NCI-H146 (cell line): ENCODE measurements at regions not wholly inside any gene's neighbourhood (a gene's known extent, or its start where the extent isn't known, plus 50 kb on each side); places are given as distances from the start of the nearest gene placed in this dataset.

Experiments
- DNase-seq: peaks from one replicate; lab custom pipeline; 2025; lab: John Stamatoyannopoulos, UW

DNA sequence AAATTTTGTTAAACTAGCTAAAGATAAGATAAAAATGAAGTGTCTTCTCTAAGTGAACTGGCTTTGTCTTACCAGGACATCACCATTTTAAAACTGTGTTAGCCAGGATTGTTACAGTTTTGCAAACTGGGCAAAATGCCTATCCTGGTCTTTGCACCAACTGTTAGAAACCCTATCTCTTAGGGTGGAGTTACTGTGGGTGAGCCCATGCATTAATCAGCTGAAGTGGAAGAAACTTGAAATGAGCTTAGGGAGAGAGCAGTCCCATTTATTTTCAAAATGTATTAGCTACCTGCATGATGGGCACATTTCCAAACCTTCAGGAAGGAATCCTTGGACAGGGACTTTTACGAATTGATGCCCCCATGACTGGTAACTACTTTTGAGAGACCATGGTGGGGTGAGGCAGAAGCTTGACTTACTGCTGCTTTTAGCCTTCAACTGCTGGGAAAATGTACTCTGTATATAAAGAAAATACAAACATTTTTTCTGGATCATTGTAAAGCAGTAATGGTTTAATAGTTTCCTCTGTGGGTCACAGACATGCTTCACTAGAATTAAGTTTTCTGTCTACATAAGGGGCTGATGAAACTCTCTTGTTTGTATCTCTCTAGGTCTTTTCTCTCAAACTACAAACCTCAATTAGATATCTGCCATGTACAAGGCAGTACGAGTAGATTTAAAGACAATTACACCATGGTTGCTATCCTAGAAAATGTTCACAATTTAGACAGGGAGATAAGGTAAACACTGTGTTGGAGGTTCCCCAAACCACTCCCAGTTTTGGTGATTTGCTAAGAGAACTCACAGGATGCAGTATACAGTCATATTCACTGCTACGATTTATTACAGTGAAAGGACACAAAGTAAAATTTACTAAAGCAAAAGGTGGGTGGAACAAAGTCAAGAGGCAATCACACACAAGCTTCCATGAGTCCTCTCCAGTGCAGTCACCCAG, 321.4 kb upstream of the MMADHC start:
- DNase-seq: no peak

DNA sequence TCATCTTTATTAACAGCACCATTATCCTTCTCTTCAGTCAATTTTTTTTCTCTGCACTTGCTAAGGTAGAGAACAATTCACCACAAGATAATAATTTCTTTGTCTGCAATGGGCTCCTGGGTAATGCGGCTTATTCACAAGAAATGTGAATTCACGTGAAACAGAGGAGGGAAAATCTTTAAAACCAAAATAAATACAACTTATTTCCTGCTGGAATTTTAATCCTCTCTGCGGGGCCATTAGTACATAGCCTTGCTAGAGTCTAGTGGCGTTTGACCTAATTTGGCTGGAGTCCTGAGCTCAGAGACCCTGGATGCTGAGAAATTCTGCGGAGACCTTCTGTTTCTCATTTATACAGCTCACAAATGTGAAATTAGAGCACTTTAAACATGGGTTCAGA, 319.3 kb upstream of the MMADHC start:
- no peak for DNase-seq

DNA sequence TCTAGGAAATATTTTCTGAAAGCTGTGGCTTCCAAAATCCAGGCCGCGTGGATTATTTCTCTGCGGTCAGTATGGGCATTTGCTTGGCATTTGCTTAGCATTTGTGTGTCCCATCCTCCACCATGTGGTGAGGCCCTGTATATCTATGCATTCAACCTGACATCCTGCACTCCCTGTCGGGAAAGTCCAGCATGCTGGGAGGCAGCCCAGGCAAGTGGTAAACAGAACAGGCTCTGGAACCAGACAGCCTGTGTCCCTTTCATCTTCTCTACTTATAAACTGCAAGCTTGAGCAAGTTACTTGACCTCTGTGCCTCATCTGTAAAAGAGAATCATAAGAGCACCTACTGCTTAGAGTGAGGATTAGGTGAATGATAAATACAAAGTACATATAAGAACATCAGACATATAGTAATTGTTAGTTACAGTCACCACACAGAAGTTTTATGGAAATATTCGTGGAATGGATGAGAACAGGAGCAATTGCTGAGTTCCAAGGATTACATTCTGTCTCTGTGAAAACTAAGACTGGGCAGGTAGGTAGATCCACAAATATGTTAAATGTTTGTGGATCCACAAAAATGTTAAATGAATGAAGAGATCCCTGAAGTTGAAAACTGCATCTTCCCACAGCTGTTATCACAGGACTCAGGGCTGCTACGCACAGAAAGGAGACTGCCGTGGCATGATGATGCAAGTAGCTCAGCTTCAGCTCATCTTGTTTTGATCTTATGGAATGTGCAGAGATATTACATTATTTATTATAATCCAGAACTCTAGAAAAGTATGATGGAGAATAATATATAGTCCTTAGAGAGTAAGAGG, 317.0 kb upstream of the MMADHC start:
- DNase-seq: no peak

DNA sequence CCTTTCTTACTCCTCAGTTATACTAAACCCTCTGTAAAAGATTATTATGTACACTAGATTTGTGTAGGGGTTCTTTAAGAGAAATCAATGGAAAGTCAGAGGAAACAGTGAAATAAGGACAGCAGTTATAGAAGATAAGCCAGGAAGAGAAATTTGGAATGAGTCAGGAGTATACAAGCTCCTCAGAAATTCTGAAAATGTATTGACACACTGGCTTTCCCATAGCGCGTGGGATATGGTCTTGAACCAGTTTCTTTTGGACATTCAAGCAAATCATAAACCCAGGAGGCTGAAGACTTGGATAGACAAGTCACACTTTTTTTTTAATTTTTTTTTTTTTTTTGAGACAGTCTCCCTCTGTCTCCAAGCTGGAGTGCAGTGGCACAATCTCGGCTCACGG, 316.1 kb upstream of the MMADHC start:
- no peak for DNase-seq

DNA sequence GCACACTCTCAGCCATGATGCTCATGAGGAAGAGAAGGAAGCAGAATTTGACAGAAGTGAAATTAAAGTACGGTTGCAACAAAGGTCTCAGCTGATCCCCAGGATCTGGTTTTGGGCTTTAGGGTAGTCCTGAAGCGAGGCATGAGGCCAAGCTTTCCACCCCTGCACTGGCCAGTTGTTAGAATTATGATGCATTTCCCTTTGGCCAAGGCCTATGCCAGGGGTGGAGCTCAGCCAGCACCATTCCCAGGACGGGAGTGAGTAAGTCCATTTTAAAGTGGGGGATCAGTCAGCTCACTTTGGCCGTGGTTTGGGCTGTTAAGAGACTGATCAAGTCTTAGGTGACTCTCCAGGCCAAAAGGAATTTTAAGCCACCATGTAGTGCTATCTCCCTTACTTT, 314.5 kb upstream of the MMADHC start:
- DNase-seq: no peak

DNA sequence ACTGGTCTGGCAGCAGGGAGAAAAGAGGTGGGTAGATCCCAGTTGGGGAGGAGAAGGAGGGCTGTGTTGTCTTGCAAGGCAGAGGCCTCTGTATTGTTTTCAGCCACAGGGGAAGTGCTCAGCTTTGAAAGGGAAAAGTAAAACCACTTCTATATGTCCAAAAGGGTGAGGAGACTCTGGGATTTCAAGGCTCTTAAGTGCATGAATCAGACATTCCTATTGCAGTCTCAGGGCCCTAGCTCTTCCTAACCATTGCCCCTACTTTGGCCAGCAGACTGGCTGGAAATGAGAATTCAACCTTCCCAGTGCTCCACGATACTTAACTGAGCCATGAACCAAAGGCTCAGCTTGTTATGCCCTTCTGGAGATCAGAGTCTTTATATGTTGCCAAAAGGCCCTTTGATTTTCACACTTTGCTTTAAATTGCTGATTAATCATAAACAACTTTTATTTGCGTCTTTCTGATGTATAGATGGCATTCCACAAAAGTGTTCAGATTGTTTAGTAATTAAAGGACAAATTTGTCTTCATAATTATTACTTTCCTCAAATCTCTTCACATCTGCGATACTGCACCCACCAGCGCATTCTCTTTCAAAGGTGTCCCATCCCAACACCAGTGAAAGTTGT, 313.8 kb upstream of the MMADHC start:
- no peak for DNase-seq

DNA sequence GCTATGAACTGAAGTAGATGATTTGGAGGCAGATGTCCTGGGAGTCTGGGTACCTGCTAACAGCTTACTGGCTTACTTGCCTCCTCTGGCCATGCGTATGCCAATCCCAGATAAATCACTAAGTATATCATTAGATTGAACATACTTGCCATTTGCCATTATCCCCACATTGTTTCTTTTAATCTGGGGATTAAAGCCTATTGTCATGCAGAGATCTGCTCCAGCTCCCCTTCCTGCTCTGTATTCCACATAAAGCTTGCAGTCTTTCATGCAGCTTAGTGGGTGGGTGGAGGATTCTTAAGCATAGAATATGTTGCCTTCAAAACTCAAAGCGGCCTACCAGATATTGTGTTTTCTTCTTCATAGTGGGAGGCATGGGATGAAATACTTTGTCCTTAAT, 311.8 kb upstream of the MMADHC start:
- DNase-seq: no peak

DNA sequence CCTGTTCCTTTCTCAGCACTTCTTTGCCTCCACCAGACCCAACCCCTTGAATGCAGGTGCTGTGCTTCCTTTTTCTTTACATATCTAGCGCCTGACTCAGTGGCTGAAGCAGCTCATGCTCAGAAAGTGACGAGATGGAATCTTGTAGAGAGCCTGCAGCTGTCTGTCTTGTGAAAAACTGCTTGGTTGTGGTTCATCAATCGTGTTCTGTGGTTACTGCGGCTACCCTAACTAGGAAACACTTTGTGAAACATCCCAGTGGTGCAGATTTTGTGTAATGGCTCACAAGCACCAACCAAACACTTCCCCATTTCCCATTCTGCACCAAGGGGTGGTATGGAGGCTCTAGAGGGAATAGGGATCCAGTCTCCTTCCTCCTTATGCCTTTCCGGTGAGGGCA, 307.2 kb upstream of the MMADHC start:
- no peak for DNase-seq

DNA sequence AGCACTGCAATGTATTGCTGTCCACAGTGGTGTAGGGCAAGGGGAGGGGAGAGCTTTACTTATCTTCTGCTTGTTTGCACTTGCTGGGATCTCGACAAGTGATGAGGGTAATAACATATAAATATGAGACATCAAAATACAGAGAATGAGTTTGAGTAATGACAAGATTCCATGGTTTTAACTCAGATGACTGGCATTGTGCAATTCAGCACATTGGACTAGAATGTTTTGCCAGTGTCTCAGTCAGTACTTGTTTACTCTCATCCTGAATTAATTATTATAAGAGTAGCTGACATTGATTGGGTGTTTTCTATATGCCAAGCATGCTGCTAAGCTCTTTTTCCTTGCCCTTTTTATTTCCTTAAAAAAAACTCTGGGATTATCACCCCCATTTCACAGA, 306.7 kb upstream of the MMADHC start:
- DNase-seq: no peak

GRCh38 chr2:149892563-149892962, 305.0 kb upstream of the MMADHC start:
- DNase-seq: no peak

- DNase-seq: peak; percentile 9
These were observed 298.4 kb upstream of the MMADHC start for GRCh38 chr2:149885946-149886345.

DNA sequence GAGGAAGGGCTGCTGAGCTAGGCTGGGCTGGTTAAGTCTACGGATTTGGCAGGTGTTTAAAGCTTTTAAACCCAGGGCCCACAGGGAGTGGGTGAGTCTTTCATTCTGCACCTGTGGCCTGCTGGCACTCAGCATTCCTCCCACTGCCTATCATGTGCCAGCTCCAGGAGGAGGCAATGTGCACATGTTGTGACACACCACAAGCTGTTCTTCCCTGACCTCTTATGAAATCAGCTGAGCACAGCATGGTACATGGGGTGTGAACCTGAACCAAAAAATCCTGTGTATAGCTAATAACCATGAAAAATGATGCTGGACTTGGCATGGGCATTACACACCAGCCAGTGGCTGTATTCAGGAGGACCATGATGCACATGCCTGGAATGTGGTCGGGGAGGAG, 297.9 kb upstream of the MMADHC start:
- peak; percentile 84 for DNase-seq

DNA sequence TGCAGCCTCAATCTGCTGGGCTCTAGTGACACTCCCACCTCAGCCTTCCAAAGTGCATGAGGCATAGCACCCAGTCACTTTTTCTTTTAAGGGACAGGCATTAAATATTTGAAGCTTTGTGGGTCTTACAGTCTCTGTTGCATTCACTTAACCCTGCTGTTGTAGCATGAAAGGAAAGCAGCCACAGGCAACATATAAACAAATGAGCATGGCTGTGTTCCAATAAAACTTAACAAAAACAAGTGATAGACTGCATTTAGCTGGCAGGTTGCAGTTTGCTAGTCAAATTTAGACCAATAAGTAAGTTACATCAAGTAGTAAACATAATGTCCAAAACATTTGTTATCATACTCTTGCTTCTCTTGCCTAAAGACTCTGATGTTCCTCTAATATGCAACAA, 297.3 kb upstream of the MMADHC start:
- no peak for DNase-seq

GRCh38 chr2:149877913-149878312, 290.3 kb upstream of the MMADHC start:
- DNase-seq: no peak

GRCh38 chr2:149877074-149877473, 289.5 kb upstream of the MMADHC start:
- DNase-seq: no peak

GRCh38 chr2:149873936-149874335, 286.4 kb upstream of the MMADHC start:
- no peak for DNase-seq

- no peak for DNase-seq
These were observed 285.1 kb upstream of the MMADHC start for GRCh38 chr2:149872638-149873150.

- no peak for DNase-seq
These were observed 284.5 kb upstream of the MMADHC start for GRCh38 chr2:149872041-149872440.

- DNase-seq: no peak
These were observed 283.7 kb upstream of the MMADHC start for GRCh38 chr2:149871091-149871885.

DNA sequence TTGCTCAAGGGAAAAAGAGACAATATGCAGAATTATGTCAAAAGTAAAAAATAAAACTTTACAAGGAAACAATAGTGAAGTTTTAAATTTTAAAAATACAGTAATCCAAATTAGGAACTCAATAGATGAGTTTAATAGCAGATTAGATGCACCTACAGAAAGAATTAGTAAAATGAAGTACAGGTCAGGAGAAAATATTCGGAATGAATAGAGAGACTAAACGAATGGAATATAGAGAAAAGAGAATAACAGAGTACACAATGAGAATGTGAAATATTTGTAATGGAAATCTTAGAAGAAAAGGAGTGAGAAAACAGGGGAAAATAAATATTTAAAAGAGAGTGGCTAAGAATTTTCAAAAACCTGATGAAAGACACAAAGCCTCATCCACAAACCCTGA, 275.7 kb upstream of the MMADHC start:
- DNase-seq: no peak

- no peak for DNase-seq
These were observed 273.5 kb upstream of the MMADHC start for GRCh38 chr2:149861034-149861433.
